Ishikawa (cell line): ENCODE measurements at regions not wholly inside any gene's neighbourhood (a gene's known extent, or its start where the extent isn't known, plus 50 kb on each side); places are given as distances from the start of the nearest gene placed in this dataset.

Experiments used
- EGR1 ChIP-seq: IDR thresholded peaks from 2 replicates; pipeline ENCODE4 v1.6.1; 2012
- MAX ChIP-seq: IDR thresholded peaks from 2 replicates; pipeline ENCODE4 v1.6.1; 2012
- TCF12 ChIP-seq: IDR thresholded peaks from 2 replicates; pipeline ENCODE4 v1.6.1; 2012; ENCODE audit warnings: low read depth
- USF1 ChIP-seq: IDR thresholded peaks from 2 replicates; pipeline ENCODE4 v1.6.1; 2012

- TF ChIP-seq USF1 (no peak), EGR1 (no peak), MAX (no peak), TCF12 (no peak)
Measured at GRCh38 chr2:37797081-37797480, 125.6 kb upstream of the CDC42EP3 start.
